MCF 10A (cell line): ENCODE measurements at regions not wholly inside any gene's neighbourhood (a gene's known extent, or its start where the extent isn't known, plus 50 kb on each side); places are given as distances from the start of the nearest gene placed in this dataset.

Source experiments
- BruUV-seq: library from RNA; stranded (reverse); fragments of 400-500 nt; replicated peaks from 2 replicates; lab custom pipeline; 2021; lab: Mats Ljungman, UMichigan
- CTCF ChIA-PET: fragments of 300-600 bp; sonication (Branson Sonifier 250); formaldehyde crosslinking; extraction: SDS; loops from one replicate; lab custom pipeline; 2021; ENCODE audit warnings: antibody characterized with exemption, inconsistent platforms; lab: Yijun Ruan, JAX
- POLR2A ChIA-PET: fragments of 300-600, 350-650 bp; sonication (Branson Sonifier 250); formaldehyde crosslinking; extraction: SDS; loops from one replicate; lab custom pipeline; 2020; ENCODE audit warnings: antibody characterized with exemption, inconsistent platforms; lab: Yijun Ruan, JAX
- DNase-seq: peaks from one replicate; pipeline ENCODE4 v3.0.0-alpha.2; 2018; ENCODE audit not compliant: unreplicated experiment
- H3K27ac Mint-ChIP-seq: one replicate; pipeline ENCODE4 v1.8.0; 2022; ENCODE audit warnings: mild to moderate bottlenecking, low read depth, mixed read lengths; ENCODE audit not compliant: unreplicated experiment
- H3K27me3 Mint-ChIP-seq: one replicate; pipeline ENCODE4 v1.8.0; 2022; ENCODE audit warnings: mixed read lengths; ENCODE audit not compliant: insufficient read depth, unreplicated experiment
- H3K36me3 Mint-ChIP-seq: one replicate; pipeline ENCODE4 v1.8.0; 2022; ENCODE audit warnings: mild to moderate bottlenecking, moderate library complexity, mixed read lengths; ENCODE audit not compliant: insufficient read depth, unreplicated experiment
- H3K4me1 Mint-ChIP-seq: one replicate; pipeline ENCODE4 v1.8.0; 2022; ENCODE audit warnings: mixed read lengths; ENCODE audit not compliant: insufficient read depth, unreplicated experiment
- H3K4me3 Mint-ChIP-seq: one replicate; pipeline ENCODE4 v1.8.0; 2022; ENCODE audit warnings: mild to moderate bottlenecking, moderate library complexity, mixed read lengths; ENCODE audit not compliant: unreplicated experiment
- H3K9me3 Mint-ChIP-seq: one replicate; pipeline ENCODE4 v1.8.0; 2022; ENCODE audit warnings: mixed read lengths; ENCODE audit not compliant: unreplicated experiment
- intact Hi-C: fragments of 100-400 bp; cut with micrococcal nuclease; formaldehyde crosslinking; loops from 2 replicates; pipeline ENCODE4 v1.14.1; 2022
- TF ChIP-seq, protein P1 (sequence below): fragments of 200-600 bp; IDR thresholded peaks from one replicate; pipeline ENCODE4 v1.8.0; 2022; ENCODE audit warnings: antibody characterized with exemption, mild to moderate bottlenecking; ENCODE audit not compliant: unreplicated experiment

DNA sequence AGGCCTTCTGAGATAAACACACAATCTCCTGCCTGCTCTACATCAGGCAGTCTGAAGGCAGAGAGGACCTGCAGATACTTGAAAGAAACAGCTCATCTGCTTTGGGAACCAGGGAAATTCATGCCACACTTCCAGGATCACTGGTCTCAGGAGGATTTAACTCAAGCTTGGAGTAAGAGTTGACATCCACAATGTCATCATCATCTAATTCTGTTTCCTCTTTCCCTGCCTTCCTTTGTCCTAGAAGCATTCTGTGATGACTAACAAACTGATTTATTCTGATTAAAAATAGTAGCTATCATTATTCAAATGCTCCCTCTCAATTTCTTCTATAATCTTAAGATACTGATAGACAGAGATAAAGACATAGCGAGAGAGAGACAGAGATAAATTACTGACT lies 766.8 kb downstream of the BCL11A start:
- Mint-ChIP-seq H3K27me3 (no peaks in the 10 kb centered on the region), H3K36me3 (no peaks in the 10 kb centered on the region), H3K9me3 (peaks cover 14% of the 10 kb centered on the region), H3K27ac (peak overlapping the region; percentile 81), H3K4me3 (no peak overlapping the region), H3K4me1 (peaks cover 9% of the 10 kb centered on the region)
- BruUV-seq: no TSS peak
- ChIA-PET CTCF (interaction anchor here (0.5 to 0.9 kb wide), 3 partner anchors 343 to 991 kb away, joined by 3 read pairs; no protein-coding TSS in a partner anchor), POLR2A (interaction anchor here (0.6 to 1.3 kb wide), 8 partner anchors 7 to 234 kb away, joined by 3 to 5 read pairs (median 3); no protein-coding TSS in a partner anchor)
- DNase-seq: no peak
- TF ChIP-seq, protein P1, sequence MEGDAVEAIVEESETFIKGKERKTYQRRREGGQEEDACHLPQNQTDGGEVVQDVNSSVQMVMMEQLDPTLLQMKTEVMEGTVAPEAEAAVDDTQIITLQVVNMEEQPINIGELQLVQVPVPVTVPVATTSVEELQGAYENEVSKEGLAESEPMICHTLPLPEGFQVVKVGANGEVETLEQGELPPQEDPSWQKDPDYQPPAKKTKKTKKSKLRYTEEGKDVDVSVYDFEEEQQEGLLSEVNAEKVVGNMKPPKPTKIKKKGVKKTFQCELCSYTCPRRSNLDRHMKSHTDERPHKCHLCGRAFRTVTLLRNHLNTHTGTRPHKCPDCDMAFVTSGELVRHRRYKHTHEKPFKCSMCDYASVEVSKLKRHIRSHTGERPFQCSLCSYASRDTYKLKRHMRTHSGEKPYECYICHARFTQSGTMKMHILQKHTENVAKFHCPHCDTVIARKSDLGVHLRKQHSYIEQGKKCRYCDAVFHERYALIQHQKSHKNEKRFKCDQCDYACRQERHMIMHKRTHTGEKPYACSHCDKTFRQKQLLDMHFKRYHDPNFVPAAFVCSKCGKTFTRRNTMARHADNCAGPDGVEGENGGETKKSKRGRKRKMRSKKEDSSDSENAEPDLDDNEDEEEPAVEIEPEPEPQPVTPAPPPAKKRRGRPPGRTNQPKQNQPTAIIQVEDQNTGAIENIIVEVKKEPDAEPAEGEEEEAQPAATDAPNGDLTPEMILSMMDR: no peak
- intact Hi-C loops: no loop called here

DNA sequence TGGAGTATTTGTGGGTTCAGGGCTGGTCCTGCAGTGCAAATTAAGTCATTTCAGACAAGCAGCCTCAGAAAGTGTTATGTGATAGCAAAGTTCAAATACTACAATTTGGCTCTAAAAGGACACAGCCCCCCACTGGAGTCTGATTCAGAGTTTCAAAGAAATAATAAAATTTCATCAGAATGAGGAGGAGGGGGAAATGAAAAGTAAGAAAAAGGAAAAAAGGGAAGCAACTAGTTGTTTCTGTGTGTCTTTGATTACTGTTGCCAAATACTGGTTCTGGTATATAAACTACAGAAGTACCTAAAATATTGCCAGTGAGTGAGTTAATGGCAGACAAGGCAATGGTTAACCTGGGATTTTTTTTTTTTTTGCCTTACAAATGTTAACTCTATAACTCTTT lies 773.9 kb downstream of the BCL11A start:
- no peak for DNase-seq

DNA sequence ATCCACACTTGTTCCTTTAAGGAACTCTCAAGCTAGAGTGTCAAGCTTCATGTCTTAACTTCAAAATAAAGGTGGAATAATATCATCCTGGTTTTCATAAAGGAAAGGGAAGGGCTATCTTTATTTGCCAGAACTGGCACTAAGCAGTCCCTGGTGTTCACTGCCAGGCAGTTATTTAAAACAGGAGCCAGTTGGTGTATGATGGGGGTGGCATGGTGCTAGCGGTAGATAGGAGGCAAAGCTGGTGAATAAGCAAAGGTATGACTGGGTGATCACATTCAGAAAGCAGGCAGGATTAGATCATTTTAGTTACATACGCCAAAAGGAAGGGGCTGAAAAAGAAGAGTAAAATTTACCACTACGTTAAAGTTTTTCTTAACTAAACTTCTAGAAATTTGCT lies 776.3 kb downstream of the BCL11A start:
- DNase-seq: no peak
- Mint-ChIP-seq H3K36me3 (no peaks in the 10 kb centered on the region), H3K4me3 (no peak overlapping the region), H3K9me3 (no peaks in the 10 kb centered on the region), H3K27me3 (no peaks in the 10 kb centered on the region), H3K27ac (no peak overlapping the region), H3K4me1 (no peaks in the 10 kb centered on the region)
- TF ChIP-seq, protein P1: no peak
- intact Hi-C loops: no loop called here
- ChIA-PET POLR2A (interaction anchor here (0.9 kb wide), 1 partner anchor 10 kb away, joined by 3 read pairs; no protein-coding TSS in a partner anchor), CTCF (interaction anchor here (0.5 kb wide), 1 partner anchor 728 kb away, joined by 5 read pairs; no protein-coding TSS in a partner anchor)
- BruUV-seq: no TSS peak

More for the DNA sequence above, 773.9 kb downstream of the BCL11A start:
- ChIA-PET POLR2A (interaction anchor here (0.6 to 0.9 kb wide), 3 partner anchors 8 to 563 kb away, joined by 3 to 4 read pairs (median 3); no protein-coding TSS in a partner anchor), CTCF (interaction anchor here (0.7 kb wide), 1 partner anchor 182 kb away, joined by 3 read pairs; no protein-coding TSS in a partner anchor)
- Mint-ChIP-seq H3K27me3 (no peaks in the 10 kb centered on the region), H3K27ac (no peak overlapping the region), H3K36me3 (no peaks in the 10 kb centered on the region), H3K4me1 (no peaks in the 10 kb centered on the region), H3K9me3 (peaks cover 13% of the 10 kb centered on the region), H3K4me3 (no peak overlapping the region)
- TF ChIP-seq, protein P1: no peak
- intact Hi-C loops: no loop called here
- BruUV-seq: no TSS peak

DNA sequence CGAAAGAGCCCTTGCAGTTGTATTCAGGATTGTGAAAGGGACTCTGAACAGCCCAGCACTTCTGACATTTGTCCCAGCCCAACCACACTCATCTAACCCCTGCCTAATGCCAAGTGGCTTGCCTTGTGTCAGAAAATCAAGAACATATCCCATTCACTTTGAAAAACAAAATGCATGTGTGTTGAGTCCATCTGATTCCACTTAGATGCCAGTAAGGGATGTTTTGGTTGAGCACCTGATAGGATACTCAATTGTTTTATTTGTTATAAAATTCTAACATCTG lies 776.8 kb downstream of the BCL11A start:
- no peaks in the 10 kb centered on the region for H3K9me3 Mint-ChIP-seq
- CTCF ChIA-PET: no interaction called here

More for the DNA sequence above, 776.8 kb downstream of the BCL11A start:
- intact Hi-C loops: no loop called here
- POLR2A ChIA-PET: interaction anchor here (0.9 kb wide), 1 partner anchor 10 kb away, joined by 3 read pairs; no protein-coding TSS in a partner anchor
- BruUV-seq: no TSS peak
- H3K4me3 Mint-ChIP-seq: no peak overlapping the region
- DNase-seq: no peak
- H3K27ac Mint-ChIP-seq: no peak overlapping the region
- no peaks in the 10 kb centered on the region for H3K27me3 Mint-ChIP-seq
- no peaks in the 10 kb centered on the region for H3K4me1 Mint-ChIP-seq
- TF ChIP-seq, protein P1: no peak
- no peaks in the 10 kb centered on the region for H3K36me3 Mint-ChIP-seq
